PFSK-1 (cell line): ENCODE measurements at regions not wholly inside any gene's neighbourhood (a gene's known extent, or its start where the extent isn't known, plus 50 kb on each side); places are given as distances from the start of the nearest gene placed in this dataset.

Experiments used
- REST ChIP-seq, 2 experiments: IDR thresholded peaks; 2 replicates each; pipeline versions ENCODE4 v1.6.1 to v1.8.0; 2011 to 2012; ENCODE audit warnings: low read depth in 2 of 2, low read length in 2 of 2, control low read depth in 1 of 2, inconsistent platforms in 1 of 2, mild to moderate bottlenecking in 1 of 2, moderate library complexity in 1 of 2; ENCODE audit not compliant: insufficient read depth in 1 of 2
- TAF1 ChIP-seq: IDR thresholded peaks from 2 replicates; pipeline ENCODE4 v1.6.1; 2012; ENCODE audit warnings: low read length, control low read depth, borderline replicate concordance; ENCODE audit not compliant: insufficient read depth

DNA sequence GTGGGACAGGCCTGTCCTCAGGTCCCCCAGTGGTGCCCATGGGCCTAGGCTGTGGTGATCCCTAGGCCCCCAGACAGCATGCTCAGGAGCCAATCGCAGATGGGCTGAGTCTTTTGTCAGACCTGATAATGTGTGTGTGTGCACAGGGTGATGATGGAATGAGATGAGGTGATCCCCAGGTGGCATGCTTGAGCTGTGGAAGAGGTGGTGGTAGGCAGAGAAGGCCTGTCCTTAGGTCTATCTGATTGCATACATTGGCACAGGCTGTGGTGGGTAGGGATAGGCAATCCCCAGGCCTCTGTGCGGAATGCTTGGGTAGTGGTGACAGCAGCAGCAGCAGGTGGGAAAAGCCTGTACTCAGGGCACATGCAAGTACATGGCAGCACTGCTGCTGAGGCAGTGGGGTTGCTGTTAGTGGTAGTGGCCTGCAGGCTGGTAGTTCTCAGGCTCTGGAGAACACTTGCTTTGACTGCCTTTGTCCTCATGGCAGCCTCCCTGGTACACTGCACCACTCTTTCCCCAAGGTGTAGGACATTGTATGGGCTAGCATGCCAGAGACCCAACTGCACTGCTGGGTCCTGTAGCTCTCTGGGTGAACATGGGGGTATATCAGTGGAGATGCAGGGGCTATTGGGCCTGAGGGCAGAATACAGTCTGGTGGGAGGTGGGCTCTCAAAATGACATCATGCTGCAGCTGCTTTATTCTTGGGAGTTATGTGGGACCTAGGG is 260.9 kb upstream of the PLPP4 start:
- TF ChIP-seq TAF1 (no peak), REST (IDR thresholded peaks at IDR 0.05; ENCODE audit: insufficient read depth in 1 of 2, low read depth in 2 of 2, low read length in 2 of 2) (no peak)
